ENCODE measurements at regions not wholly inside any gene's neighbourhood (a gene's known extent, or its start where the extent isn't known, plus 50 kb on each side); places are given as distances from the start of the nearest gene placed in this dataset.

GRCh38 chr3:158909870-158910269, 108.0 kb downstream of the MFSD1 start:
- Histone ChIP-seq H3K4me3 (no peak overlapping the region), H3K27ac (no peak overlapping the region), H3K36me3 (no peaks in the 10 kb centered on the region), H3K27me3 (no peaks in the 10 kb centered on the region), H3K4me1 (no peaks in the 10 kb centered on the region), H3K9me3 (no peaks in the 10 kb centered on the region)
- WGBS, 2 donors = 41 to 42% methylated on average over 2 of the region's 2 CpGs
- ATAC-seq = no peak
- no peak for DNase-seq
- intact Hi-C loops (cut with DNase I) = no loop called here
- TF ChIP-seq CTCF (IDR thresholded peaks at IDR 0.05) = no peak

GRCh38 chr3:158911586-158911985, 109.7 kb downstream of the MFSD1 start:
- intact Hi-C loops (cut with DNase I) = no loop called here
- 83 to 87% methylated on average over 6 of the region's 6 CpGs for WGBS, 2 donors
- no peaks in the 10 kb centered on the region for H3K9me3 ChIP-seq
- H3K4me1 ChIP-seq = no peaks in the 10 kb centered on the region
- no peaks in the 10 kb centered on the region for H3K27me3 ChIP-seq
- H3K4me3 ChIP-seq = no peak overlapping the region
- DNase-seq (no peak), ATAC-seq (no peak)
- H3K27ac ChIP-seq = no peak overlapping the region
- H3K36me3 ChIP-seq = no peaks in the 10 kb centered on the region
- TF ChIP-seq CTCF (IDR thresholded peaks at IDR 0.05) = no peak

- Histone ChIP-seq H3K27me3 (no peaks in the 10 kb centered on the region), H3K4me3 (no peak overlapping the region), H3K9me3 (no peaks in the 10 kb centered on the region), H3K36me3 (no peaks in the 10 kb centered on the region), H3K27ac (no peak overlapping the region), H3K4me1 (no peaks in the 10 kb centered on the region)
- ATAC-seq (no peak), DNase-seq (no peak)
- WGBS, 2 donors = 70 to 77% methylated on average over 3 of the region's 3 CpGs
- intact Hi-C loops (cut with DNase I) = no loop called here
- TF ChIP-seq CTCF (IDR thresholded peaks at IDR 0.05) = no peak
Measured at GRCh38 chr3:158912188-158912587, 110.3 kb downstream of the MFSD1 start.

- H3K4me1 ChIP-seq = no peaks in the 10 kb centered on the region
- WGBS, 2 donors = 81 to 89% methylated on average over 6 of the region's 6 CpGs
- H3K36me3 ChIP-seq = no peaks in the 10 kb centered on the region
- H3K9me3 ChIP-seq = no peaks in the 10 kb centered on the region
- DNase-seq = no peak
- no peaks in the 10 kb centered on the region for H3K27me3 ChIP-seq
- intact Hi-C loops (cut with DNase I) = no loop called here
- ATAC-seq = no peak
- H3K4me3 ChIP-seq = no peak overlapping the region
- H3K27ac ChIP-seq = no peak overlapping the region
- no peak for TF ChIP-seq CTCF (IDR thresholded peaks at IDR 0.05)
Measured at GRCh38 chr3:158912621-158913020, 110.8 kb downstream of the MFSD1 start.

- no peak for TF ChIP-seq CTCF (IDR thresholded peaks at IDR 0.05)
- H3K27ac ChIP-seq = no peak overlapping the region
- 92% methylated on average over 4 of the region's 4 CpGs for WGBS, 2 donors
Measured at GRCh38 chr3:158916111-158916510, 114.3 kb downstream of the MFSD1 start.

More at GRCh38 chr3:158916111-158916510, 114.3 kb downstream of the MFSD1 start:
- no peaks in the 10 kb centered on the region for H3K9me3 ChIP-seq
- H3K36me3 ChIP-seq = no peaks in the 10 kb centered on the region
- no peaks in the 10 kb centered on the region for H3K4me1 ChIP-seq
- H3K4me3 ChIP-seq = no peak overlapping the region
- DNase-seq = no peak
- intact Hi-C loops (cut with DNase I) = loop anchor here in 7 of 10 donors (5.0 kb wide), 2 partner anchors 341 to 346 kb away; no protein-coding TSS in a partner anchor
- no peak for ATAC-seq
- no peaks in the 10 kb centered on the region for H3K27me3 ChIP-seq
